GM23338 (cell line): ENCODE measurements at regions not wholly inside any gene's neighbourhood (a gene's known extent, or its start where the extent isn't known, plus 50 kb on each side); places are given as distances from the start of the nearest gene placed in this dataset.

Experiments used
- ATAC-seq: fragments of 200-7000 bp; cut with Tn5 transposase; 3 replicates; pipeline ENCODE4 v1.9.1; 2020
- DNase-seq: peaks from one replicate; pipeline ENCODE4 v3.0.0-alpha.2; 2015; ENCODE audit warnings: low spot score
- H2AFZ ChIP-seq: fragments of 200-600 bp; sonication (generic); 2 replicates; pipeline ENCODE4 v1.8.0; 2016; ENCODE audit warnings: antibody characterized with exemption, mild to moderate bottlenecking, moderate library complexity
- H3F3A ChIP-seq: fragments of 200-600 bp; sonication (generic); replicated peaks from 2 replicates; pipeline ENCODE4 v1.8.0; 2017; ENCODE audit warnings: antibody characterized with exemption, mixed run types, low read depth
- H3K27ac ChIP-seq: fragments of 200-600 bp; sonication (generic); 2 replicates; pipeline ENCODE4 v1.6.1; 2016; ENCODE audit warnings: low read depth
- H3K27me3 ChIP-seq: fragments of 200-600 bp; sonication (generic); 2 replicates; pipeline ENCODE4 v1.8.0; 2016; ENCODE audit warnings: mild to moderate bottlenecking, mixed run types, moderate library complexity; ENCODE audit not compliant: insufficient read depth
- H3K36me3 ChIP-seq: fragments of 200-600 bp; sonication (generic); 2 replicates; pipeline ENCODE4 v1.8.0; 2016; ENCODE audit warnings: mild to moderate bottlenecking; ENCODE audit not compliant: insufficient read depth
- H3K4me1 ChIP-seq: fragments of 200-600 bp; sonication (generic); 2 replicates; pipeline ENCODE4 v1.8.0; 2016; ENCODE audit warnings: mild to moderate bottlenecking, moderate library complexity; ENCODE audit not compliant: insufficient read depth
- H3K4me2 ChIP-seq: fragments of 200-600 bp; sonication (generic); 2 replicates; pipeline ENCODE4 v1.7.1; 2017; ENCODE audit warnings: mixed run types
- H3K4me3 ChIP-seq: fragments of 200-600 bp; sonication (generic); 2 replicates; pipeline ENCODE4 v1.6.1; 2016; ENCODE audit warnings: mixed run types
- H3K79me2 ChIP-seq: fragments of 200-600 bp; sonication (generic); replicated peaks from 2 replicates; pipeline ENCODE4 v1.8.0; 2017; ENCODE audit warnings: mild to moderate bottlenecking; ENCODE audit not compliant: insufficient read depth
- H3K9me2 ChIP-seq: fragments of 200-600 bp; sonication (generic); 2 replicates; pipeline ENCODE4 v1.8.0; 2017; ENCODE audit not compliant: insufficient read depth
- H4K20me1 ChIP-seq: fragments of 200-600 bp; sonication (generic); replicated peaks from 2 replicates; pipeline ENCODE4 v1.8.0; 2017; ENCODE audit warnings: mild to moderate bottlenecking; ENCODE audit not compliant: insufficient read depth
- H3K27ac Mint-ChIP-seq: 2 replicates; pipeline ENCODE4 v1.8.0; 2020; ENCODE audit warnings: inconsistent platforms, mild to moderate bottlenecking, moderate library complexity, mixed read lengths
- H3K27me3 Mint-ChIP-seq: 3 replicates; pipeline ENCODE4 v1.8.0; 2022; ENCODE audit warnings: low read depth, mild to moderate bottlenecking, moderate library complexity, mixed read lengths, inconsistent platforms; ENCODE audit not compliant: insufficient read depth, poor library complexity
- H3K36me3 Mint-ChIP-seq: 3 replicates; pipeline ENCODE4 v1.8.0; 2021; ENCODE audit warnings: low read depth, mild to moderate bottlenecking, inconsistent platforms, moderate library complexity, mixed read lengths
- H3K4me1 Mint-ChIP-seq: 3 replicates; pipeline ENCODE4 v1.8.0; 2020; ENCODE audit warnings: mild to moderate bottlenecking, inconsistent platforms, mixed read lengths
- H3K4me3 Mint-ChIP-seq: 3 replicates; pipeline ENCODE4 v1.8.0; 2021; ENCODE audit warnings: moderate library complexity, mild to moderate bottlenecking, inconsistent platforms, mixed read lengths
- H3K9me3 Mint-ChIP-seq: 3 replicates; pipeline ENCODE4 v1.8.0; 2020; ENCODE audit warnings: moderate library complexity, mild to moderate bottlenecking, inconsistent platforms, mixed read lengths
- CREB1 ChIP-seq: fragments of 250-450 bp; sonication (Bioruptor Pico); IDR thresholded peaks from 2 replicates; pipeline ENCODE4 v1.5.0; 2020; ENCODE audit warnings: low read depth, mild to moderate bottlenecking, moderate library complexity
- JUNB ChIP-seq: IDR thresholded peaks from one replicate; pipeline ENCODE4 v1.6.1; 2016; ENCODE audit warnings: antibody characterized with exemption; ENCODE audit not compliant: unreplicated experiment
- NANOG ChIP-seq: IDR thresholded peaks from 2 replicates; pipeline ENCODE4 v1.6.1; 2016; ENCODE audit warnings: antibody characterized with exemption, borderline replicate concordance
- POLR2AphosphoS5 ChIP-seq: IDR thresholded peaks from 2 replicates; pipeline ENCODE4 v1.6.1; 2016; ENCODE audit warnings: antibody characterized with exemption, low read depth
- REST ChIP-seq: IDR thresholded peaks from one replicate; pipeline ENCODE4 v1.6.1; 2018; ENCODE audit warnings: antibody characterized with exemption; ENCODE audit not compliant: unreplicated experiment
- ZNF114 ChIP-seq: fragments of 250-450 bp; sonication (Bioruptor Pico); IDR thresholded peaks from 2 replicates; pipeline ENCODE4 v1.5.0; 2020; ENCODE audit warnings: mild to moderate bottlenecking, moderate library complexity
- ZNF331 ChIP-seq: fragments of 250-450 bp; sonication (Bioruptor Pico); IDR thresholded peaks from 2 replicates; pipeline ENCODE4 v1.5.0; 2020; ENCODE audit warnings: low read depth, mild to moderate bottlenecking, moderate library complexity
- TF ChIP-seq, protein P1 (sequence below): IDR thresholded peaks from 2 replicates; pipeline ENCODE4 v1.6.1; 2016; ENCODE audit warnings: antibody characterized with exemption
- TF ChIP-seq, protein P2 (sequence below): fragments of 250-450 bp; sonication (Bioruptor Pico); IDR thresholded peaks from 2 replicates; pipeline ENCODE4 v1.5.0; 2020; ENCODE audit warnings: mild to moderate bottlenecking, moderate library complexity

DNA sequence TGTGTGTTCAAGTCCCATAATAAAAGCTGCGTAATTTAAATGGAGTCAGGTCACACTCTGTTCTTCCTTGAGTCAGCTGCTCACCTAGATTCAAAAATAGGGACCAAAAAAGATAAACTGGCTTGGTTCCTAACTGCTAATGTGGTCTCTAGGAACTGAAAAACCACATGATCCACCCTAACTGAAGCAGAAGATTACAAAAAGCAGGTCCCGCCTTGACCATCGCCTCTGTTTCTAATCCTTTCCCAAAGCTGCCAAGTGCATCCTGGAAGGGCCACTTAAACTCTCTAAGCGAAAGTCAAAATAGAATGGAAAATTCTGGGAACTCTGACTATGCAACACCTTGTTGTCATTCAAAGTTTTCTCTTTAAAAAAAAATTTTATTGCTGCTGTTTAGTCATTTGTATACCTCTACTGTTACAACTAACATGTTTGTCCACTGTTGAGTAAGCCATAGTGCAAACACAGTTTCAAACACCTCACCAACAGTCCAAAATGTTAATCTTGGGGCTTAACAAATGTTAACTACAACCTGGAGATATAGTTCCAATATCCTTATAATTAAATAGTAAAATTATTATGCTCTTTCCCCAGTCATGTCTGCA lies 88.9 kb upstream of the THBS1 start (continued):
- TF ChIP-seq NANOG = no peak
- TF ChIP-seq POLR2AphosphoS5 = no peak
- TF ChIP-seq, protein P1, sequence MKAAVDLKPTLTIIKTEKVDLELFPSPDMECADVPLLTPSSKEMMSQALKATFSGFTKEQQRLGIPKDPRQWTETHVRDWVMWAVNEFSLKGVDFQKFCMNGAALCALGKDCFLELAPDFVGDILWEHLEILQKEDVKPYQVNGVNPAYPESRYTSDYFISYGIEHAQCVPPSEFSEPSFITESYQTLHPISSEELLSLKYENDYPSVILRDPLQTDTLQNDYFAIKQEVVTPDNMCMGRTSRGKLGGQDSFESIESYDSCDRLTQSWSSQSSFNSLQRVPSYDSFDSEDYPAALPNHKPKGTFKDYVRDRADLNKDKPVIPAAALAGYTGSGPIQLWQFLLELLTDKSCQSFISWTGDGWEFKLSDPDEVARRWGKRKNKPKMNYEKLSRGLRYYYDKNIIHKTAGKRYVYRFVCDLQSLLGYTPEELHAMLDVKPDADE = no peak
- no peak for TF ChIP-seq JUNB
- no peak for TF ChIP-seq ZNF114 (CRISPR knock-in tag)
- no peak for TF ChIP-seq CREB1 (CRISPR knock-in tag)

DNA sequence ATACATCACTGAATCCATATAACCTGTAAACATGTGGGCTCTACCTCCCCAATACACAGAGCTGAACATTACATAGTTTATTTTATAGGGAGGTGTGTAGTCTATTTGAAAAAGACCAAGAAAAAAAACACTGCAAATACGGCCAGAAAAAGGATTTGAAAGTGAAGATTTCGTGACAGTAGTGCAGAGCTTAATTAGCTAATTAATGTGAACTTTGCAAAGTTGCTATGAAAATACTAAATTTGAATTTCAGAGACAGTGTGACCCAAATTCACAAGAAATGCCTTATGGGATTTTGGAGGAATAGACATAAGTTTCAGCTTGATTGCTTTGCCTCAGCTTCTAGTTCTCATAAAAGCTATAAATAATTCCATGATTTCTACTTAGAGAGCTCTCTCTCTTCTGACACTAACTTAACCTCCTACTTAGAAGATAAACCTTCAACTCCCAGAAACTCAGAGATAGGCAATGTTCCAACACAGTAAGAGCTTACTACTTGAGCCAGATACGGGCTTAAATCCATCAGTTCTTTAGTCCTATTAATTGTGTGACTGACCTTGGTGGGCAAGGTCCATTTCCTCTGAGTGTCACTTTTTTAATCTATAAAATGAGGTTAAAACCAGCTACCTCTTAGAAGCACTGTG lies 87.3 kb upstream of the THBS1 start:
- Mint-ChIP-seq H3K4me3 (no peak overlapping the region), H3K36me3 (no peaks in the 10 kb centered on the region), H3K9me3 (no peaks in the 10 kb centered on the region), H3K27me3 (no peaks in the 10 kb centered on the region), H3K27ac (no peak overlapping the region), H3K4me1 (no peaks in the 10 kb centered on the region; the same call in 2 of the 3 replicates)
- Histone ChIP-seq H2AFZ (no peak overlapping the region), H3K4me2 (no peak overlapping the region), H4K20me1 (no peaks in the 10 kb centered on the region), H3K36me3 (no peaks in the 10 kb centered on the region), H3K79me2 (no peaks in the 10 kb centered on the region), H3K4me1 (peaks cover 4% of the 10 kb centered on the region; the same call in 1 of the 2 replicates), H3K27ac (no peak overlapping the region), H3F3A (no peaks in the 10 kb centered on the region), H3K4me3 (no peak overlapping the region), H3K9me2 (no peaks in the 10 kb centered on the region), H3K27me3 (no peaks in the 10 kb centered on the region)
- DNase-seq (no peak), ATAC-seq (no peak)
- TF ChIP-seq JUNB (no peak), REST (no peak), ZNF331 (CRISPR knock-in tag) (no peak), ZNF114 (CRISPR knock-in tag) (no peak)
- TF ChIP-seq, protein P2, sequence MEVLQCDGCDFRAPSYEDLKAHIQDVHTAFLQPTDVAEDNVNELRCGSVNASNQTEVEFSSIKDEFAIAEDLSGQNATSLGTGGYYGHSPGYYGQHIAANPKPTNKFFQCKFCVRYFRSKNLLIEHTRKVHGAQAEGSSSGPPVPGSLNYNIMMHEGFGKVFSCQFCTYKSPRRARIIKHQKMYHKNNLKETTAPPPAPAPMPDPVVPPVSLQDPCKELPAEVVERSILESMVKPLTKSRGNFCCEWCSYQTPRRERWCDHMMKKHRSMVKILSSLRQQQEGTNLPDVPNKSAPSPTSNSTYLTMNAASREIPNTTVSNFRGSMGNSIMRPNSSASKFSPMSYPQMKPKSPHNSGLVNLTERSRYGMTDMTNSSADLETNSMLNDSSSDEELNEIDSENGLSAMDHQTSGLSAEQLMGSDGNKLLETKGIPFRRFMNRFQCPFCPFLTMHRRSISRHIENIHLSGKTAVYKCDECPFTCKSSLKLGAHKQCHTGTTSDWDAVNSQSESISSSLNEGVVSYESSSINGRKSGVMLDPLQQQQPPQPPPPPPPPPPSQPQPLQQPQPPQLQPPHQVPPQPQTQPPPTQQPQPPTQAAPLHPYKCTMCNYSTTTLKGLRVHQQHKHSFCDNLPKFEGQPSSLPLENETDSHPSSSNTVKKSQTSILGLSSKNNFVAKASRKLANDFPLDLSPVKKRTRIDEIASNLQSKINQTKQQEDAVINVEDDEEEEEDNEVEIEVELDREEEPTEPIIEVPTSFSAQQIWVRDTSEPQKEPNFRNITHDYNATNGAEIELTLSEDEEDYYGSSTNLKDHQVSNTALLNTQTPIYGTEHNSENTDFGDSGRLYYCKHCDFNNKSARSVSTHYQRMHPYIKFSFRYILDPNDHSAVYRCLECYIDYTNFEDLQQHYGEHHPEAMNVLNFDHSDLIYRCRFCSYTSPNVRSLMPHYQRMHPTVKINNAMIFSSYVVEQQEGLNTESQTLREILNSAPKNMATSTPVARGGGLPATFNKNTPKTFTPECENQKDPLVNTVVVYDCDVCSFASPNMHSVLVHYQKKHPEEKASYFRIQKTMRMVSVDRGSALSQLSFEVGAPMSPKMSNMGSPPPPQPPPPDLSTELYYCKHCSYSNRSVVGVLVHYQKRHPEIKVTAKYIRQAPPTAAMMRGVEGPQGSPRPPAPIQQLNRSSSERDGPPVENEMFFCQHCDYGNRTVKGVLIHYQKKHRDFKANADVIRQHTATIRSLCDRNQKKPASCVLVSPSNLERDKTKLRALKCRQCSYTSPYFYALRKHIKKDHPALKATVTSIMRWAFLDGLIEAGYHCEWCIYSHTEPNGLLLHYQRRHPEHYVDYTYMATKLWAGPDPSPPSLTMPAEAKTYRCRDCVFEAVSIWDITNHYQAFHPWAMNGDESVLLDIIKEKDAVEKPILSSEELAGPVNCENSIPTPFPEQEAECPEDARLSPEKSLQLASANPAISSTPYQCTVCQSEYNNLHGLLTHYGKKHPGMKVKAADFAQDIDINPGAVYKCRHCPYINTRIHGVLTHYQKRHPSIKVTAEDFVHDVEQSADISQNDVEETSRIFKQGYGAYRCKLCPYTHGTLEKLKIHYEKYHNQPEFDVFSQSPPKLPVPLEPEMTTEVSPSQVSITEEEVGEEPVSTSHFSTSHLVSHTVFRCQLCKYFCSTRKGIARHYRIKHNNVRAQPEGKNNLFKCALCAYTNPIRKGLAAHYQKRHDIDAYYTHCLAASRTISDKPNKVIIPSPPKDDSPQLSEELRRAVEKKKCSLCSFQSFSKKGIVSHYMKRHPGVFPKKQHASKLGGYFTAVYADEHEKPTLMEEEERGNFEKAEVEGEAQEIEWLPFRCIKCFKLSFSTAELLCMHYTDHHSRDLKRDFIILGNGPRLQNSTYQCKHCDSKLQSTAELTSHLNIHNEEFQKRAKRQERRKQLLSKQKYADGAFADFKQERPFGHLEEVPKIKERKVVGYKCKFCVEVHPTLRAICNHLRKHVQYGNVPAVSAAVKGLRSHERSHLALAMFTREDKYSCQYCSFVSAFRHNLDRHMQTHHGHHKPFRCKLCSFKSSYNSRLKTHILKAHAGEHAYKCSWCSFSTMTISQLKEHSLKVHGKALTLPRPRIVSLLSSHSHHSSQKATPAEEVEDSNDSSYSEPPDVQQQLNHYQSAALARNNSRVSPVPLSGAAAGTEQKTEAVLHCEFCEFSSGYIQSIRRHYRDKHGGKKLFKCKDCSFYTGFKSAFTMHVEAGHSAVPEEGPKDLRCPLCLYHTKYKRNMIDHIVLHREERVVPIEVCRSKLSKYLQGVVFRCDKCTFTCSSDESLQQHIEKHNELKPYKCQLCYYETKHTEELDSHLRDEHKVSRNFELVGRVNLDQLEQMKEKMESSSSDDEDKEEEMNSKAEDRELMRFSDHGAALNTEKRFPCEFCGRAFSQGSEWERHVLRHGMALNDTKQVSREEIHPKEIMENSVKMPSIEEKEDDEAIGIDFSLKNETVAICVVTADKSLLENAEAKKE (CRISPR knock-in tag) = no peak
